Peyer's patch (tissue), 4 donors: ENCODE measurements at regions not wholly inside any gene's neighbourhood (a gene's known extent, or its start where the extent isn't known, plus 50 kb on each side); places are given as distances from the start of the nearest gene placed in this dataset.

Experiments
- CTCF ChIP-seq, 6 experiments: fragments of 450-650 bp in 4 of 6; fragments of 200-600 bp in 2 of 6; sonication (generic) in 1 of 6; IDR thresholded peaks; one replicate each; pipeline ENCODE4 v1.5.1; 2017 to 2019; ENCODE audit warnings: antibody characterized with exemption in 6 of 6, mild to moderate bottlenecking in 3 of 6, moderate library complexity in 1 of 6
- POLR2A ChIP-seq, 2 donors: fragments of 450-650 bp; IDR thresholded peaks; one replicate each; pipeline ENCODE4 v1.5.1; 2017; ENCODE audit warnings: antibody characterized with exemption in 2 of 2, mild to moderate bottlenecking in 2 of 2, moderate library complexity in 2 of 2

GRCh38 chr1:14340002-14340785, 258.3 kb upstream of the KAZN start:
- TF ChIP-seq CTCF (IDR thresholded peaks at IDR 0.05) (no peak), POLR2A (IDR thresholded peaks at IDR 0.05) (no peak)
